DND-41 (cell line): ENCODE measurements at regions not wholly inside any gene's neighbourhood (a gene's known extent, or its start where the extent isn't known, plus 50 kb on each side); places are given as distances from the start of the nearest gene placed in this dataset.
"Not testable (repeated sequence)": the region's sequence is repeated elsewhere in the genome, so short reads cannot be mapped to it uniquely, and the experiment has no call there.

Source experiments
- EZH2 ChIP-seq: IDR thresholded peaks from 3 replicates; pipeline ENCODE4 v1.6.1; 2012; ENCODE audit warnings: borderline replicate concordance, low read depth, mild to moderate bottlenecking, moderate library complexity, low read length, inconsistent platforms; ENCODE audit not compliant: severe bottlenecking
- TF ChIP-seq, protein P1 (sequence below): IDR thresholded peaks from 2 replicates; pipeline ENCODE4 v1.5.1; 2012; ENCODE audit warnings: borderline replicate concordance, low read length, moderate library complexity, mild to moderate bottlenecking; ENCODE audit not compliant: poor library complexity, severe bottlenecking; ENCODE audit errors: extremely low read depth

- TF ChIP-seq, protein P1, sequence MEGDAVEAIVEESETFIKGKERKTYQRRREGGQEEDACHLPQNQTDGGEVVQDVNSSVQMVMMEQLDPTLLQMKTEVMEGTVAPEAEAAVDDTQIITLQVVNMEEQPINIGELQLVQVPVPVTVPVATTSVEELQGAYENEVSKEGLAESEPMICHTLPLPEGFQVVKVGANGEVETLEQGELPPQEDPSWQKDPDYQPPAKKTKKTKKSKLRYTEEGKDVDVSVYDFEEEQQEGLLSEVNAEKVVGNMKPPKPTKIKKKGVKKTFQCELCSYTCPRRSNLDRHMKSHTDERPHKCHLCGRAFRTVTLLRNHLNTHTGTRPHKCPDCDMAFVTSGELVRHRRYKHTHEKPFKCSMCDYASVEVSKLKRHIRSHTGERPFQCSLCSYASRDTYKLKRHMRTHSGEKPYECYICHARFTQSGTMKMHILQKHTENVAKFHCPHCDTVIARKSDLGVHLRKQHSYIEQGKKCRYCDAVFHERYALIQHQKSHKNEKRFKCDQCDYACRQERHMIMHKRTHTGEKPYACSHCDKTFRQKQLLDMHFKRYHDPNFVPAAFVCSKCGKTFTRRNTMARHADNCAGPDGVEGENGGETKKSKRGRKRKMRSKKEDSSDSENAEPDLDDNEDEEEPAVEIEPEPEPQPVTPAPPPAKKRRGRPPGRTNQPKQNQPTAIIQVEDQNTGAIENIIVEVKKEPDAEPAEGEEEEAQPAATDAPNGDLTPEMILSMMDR: not testable (repeated sequence)
- not testable (repeated sequence) for TF ChIP-seq EZH2
These were observed 112.8 kb upstream of the PLGLB2 start for GRCh38 chr2:87634971-87635650.
